H1 (cell line): ENCODE measurements at regions not wholly inside any gene's neighbourhood (a gene's known extent, or its start where the extent isn't known, plus 50 kb on each side); places are given as distances from the start of the nearest gene placed in this dataset.

ENCODE experiments used
- CTCF ChIP-seq, 3 experiments: IDR thresholded peaks; 1 replicate in 2 of 3; 2 replicates in 1 of 3; pipeline versions ENCODE4 v1.5.1 to v1.6.1; 2011; ENCODE audit warnings: low read length in 3 of 3, mild to moderate bottlenecking in 3 of 3, inconsistent platforms in 2 of 3, low read depth in 1 of 3, moderate library complexity in 1 of 3; ENCODE audit not compliant: insufficient read depth in 1 of 3; ENCODE audit errors: control extremely low read depth in 1 of 3
- EGR1 ChIP-seq: IDR thresholded peaks from 2 replicates; pipeline ENCODE4 v1.6.1; 2011; ENCODE audit warnings: low read depth, low read length, borderline replicate concordance
- EP300 ChIP-seq, 2 experiments: IDR thresholded peaks; 1 replicate in 1 of 2; 2 replicates in 1 of 2; pipeline ENCODE4 v1.6.1; 2011 to 2012; ENCODE audit warnings: low read depth in 2 of 2, low read length in 2 of 2, mild to moderate bottlenecking in 2 of 2, borderline replicate concordance in 1 of 2, inconsistent platforms in 1 of 2, moderate library complexity in 1 of 2
- RAD21 ChIP-seq, 2 experiments: IDR thresholded peaks in 1 of 2; conservative IDR thresholded peaks in 1 of 2; 2 replicates each; pipeline ENCODE4 v1.6.1; 2011; ENCODE audit warnings: low read depth in 2 of 2, low read length in 2 of 2, improper control_type of control experiment in 1 of 2, inconsistent platforms in 1 of 2, mild to moderate bottlenecking in 1 of 2, moderate library complexity in 1 of 2

- TF ChIP-seq RAD21 (IDR thresholded peaks at IDR 0.05 in 1 of 2, conservative IDR thresholded peaks at IDR 0.05 in 1 of 2; ENCODE audit: low read depth in 2 of 2, low read length in 2 of 2), result no peak
- no peak for TF ChIP-seq CTCF (IDR thresholded peaks at IDR 0.05; ENCODE audit: control extremely low read depth in 1 of 3, insufficient read depth in 1 of 3, low read depth in 1 of 3, low read length in 3 of 3)
- no peak for TF ChIP-seq EGR1
- no peak for TF ChIP-seq EP300 (IDR thresholded peaks at IDR 0.05; ENCODE audit: borderline replicate concordance in 1 of 2, low read depth in 2 of 2, low read length in 2 of 2)
Measured at GRCh38 chr1:48070396-48070750, 73.2 kb upstream of the TRABD2B start.
